ENCODE measurements at regions not wholly inside any gene's neighbourhood (a gene's known extent, or its start where the extent isn't known, plus 50 kb on each side); places are given as distances from the start of the nearest gene placed in this dataset.

DNA sequence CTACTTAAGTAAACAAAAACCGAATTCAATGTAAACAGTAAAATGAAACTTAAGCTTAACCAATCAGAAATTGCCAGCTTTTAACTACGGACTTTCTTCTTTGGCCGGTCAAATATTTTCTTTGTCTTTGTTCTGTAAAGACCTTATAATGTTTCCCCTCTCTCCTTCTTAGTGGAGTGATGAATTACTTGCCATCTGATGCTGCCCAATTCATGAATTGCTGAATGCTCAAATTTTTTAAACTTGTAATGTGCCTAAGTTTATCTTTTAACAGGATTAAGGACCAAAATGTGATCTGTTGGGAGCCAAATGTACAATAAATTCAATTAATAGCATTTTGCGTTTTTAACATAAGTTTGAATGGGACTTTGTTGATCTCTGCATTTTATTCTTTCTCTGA is 345.8 kb upstream of the CBLB start:
- DNase-seq: no peak

DNA sequence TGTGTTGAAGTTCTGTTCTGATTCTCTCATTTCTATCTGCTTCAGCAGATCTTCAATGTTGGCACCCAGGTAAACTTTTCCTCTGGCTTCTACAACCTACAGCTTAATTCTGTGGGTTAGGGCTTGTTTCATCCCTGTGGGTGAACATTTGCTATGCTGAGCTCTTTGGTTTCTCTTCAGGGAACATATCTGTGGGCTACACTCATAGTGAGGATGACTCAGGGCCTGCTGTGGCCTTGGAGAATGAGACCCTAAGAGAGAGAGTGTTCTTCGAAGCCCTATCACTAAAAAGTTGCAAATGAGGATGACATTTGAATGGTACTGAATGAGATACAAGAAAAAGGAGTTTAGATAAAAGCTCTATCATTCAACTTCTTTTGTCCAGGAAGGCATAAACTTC is 346.2 kb upstream of the CBLB start:
- no peak for DNase-seq

DNA sequence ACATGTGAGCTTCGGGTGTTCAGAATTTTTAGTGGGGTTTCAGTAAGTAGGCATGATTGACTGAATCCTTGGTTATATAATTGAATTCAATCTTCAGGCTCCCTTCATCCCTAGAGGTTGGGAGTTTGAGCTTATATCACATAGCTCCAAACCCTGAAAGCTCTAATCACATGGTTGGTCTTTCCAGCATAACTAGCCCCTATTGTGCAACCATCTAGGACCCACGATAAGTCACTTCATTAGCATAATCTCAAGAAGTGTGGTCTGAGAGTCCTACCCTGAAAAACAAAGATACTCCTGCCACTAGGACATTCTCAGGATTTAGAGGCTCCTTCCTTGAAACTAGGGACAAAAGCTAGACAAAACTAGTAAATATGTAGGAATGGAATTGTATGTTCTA is 348.9 kb upstream of the CBLB start:
- DNase-seq: no peak

DNA sequence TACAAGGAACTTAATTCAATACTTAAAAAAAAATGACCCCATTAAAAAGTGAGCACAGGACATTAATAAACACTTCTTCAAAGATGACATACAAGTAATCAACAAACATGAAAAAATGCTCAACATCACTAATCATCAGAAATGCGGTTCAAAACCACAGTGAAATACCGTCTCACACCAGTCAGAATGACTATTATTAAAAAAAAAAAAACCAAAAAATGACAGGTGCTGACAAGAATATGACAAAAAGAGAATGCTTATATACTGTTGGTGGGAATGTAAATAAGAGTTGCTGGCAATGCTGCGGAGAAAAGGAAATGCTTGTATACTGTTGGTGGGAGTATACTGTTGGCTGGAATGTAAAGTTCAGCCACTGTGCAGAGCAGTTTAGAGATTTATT is 358.3 kb upstream of the CBLB start:
- no peak for DNase-seq

DNA sequence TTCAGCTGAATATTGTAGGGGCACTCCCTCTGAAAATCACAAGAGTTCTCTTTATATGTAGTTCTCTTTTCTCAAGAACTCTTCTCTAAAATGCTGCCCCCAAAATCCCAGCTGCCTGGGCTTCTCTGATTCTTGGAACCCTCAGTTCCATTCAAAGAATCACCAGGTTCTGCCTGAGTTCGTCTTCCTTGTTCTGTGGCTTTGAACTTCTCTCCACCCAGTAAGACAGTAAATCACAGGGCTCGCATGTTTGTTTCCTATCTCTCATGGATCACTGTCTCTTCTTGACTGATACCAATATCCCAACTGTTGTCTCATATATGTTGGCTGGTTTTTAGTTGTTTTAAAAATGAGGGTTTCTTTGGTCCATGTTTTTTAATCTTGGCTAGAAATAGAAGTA is 359.5 kb upstream of the CBLB start:
- DNase-seq: no peak

DNA sequence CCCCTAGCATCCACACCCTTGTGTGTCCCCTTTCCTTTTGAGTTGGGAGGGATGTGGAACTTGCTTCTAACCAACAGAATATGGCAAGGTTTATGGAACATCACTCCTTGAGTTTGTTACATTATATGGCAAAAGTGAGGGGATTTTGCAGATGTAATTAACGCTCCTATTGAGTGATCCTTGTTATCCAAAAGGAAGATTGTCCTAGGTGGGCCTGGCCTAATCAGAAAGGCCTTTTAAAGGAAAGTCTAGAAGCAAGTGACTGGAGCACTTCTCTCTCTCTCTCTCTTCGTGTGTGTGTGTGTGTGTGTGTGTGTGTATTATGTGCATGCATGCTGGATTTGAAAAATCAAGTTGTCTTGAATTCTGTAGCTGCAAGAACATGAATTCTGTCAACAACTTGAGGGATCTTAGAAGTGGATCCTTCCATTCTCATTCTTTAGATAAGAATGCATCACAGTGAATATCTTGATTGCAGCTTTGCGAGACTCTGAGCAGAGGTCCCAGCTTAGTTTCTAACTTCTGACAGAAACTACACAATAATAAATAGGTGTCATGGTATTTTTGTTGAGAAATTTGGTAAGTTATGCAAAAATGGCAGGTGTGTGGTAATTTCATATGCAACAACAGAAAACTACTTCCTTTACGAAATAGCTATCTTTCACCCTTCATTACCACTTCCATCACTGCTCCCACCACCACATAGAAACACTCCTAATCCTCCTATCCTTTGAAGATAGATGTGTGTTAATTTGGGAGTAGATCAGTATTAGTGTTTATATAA is 360.9 kb upstream of the CBLB start:
- no peak for DNase-seq

DNA sequence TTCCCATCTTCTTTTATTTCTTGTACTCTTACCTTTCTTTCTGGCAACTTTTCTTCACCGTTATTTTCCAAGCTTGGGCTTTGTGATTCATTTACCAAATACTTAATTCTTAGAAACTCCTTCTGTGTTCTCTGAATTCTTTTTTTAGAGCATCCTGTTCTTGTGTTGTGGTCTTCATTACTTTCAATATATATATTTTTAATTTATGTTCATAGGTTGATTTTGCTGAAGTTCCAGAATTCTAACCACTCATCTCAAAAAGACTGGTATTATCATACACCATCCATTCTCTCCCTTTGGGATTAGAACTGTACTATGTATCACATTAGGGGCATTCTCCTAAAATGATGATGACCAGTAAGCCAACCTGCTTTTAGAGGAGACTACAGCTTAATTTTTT is 362.3 kb upstream of the CBLB start:
- no peak for DNase-seq

DNA sequence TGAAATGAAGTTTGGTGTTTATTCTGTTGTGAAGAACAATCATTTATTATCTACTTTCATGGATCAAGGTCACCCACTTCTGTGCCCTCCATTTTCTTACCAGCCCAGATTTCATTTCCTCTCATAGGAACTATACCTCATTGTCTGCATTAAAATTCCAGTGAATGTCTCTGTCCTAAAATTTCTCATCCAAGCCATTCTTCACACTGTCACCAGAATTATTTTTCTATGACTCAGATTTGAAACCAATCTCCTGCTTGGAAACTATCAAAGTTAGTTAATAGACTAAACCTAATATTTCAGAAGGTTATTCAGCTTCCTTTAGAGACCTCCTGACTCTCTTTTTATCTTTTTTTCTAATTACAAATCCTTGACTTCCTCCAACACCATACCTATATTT is 364.1 kb upstream of the CBLB start:
- no peak for DNase-seq

DNA sequence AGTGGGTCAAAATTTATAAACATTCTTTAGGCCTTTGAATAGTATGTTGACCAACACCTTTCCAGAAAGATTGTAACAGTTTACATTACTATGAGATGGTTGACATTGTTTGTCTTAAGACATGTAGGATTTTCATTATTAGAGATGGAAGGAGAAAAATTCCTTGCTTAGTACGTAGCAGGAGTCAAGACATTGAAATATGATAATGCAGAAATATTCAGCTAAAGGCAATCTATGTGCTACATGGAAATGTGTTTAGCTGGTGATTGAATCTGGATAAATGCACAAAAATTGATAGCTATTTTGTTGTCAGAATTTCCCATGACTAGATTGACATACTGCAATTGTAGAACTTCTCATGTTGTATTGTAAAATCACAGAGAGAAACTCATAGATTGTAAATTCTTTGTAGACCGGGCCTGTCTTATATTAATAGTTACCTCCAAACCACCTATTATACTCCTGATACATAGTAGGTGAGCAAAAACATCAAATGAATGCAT is 370.4 kb upstream of the CBLB start:
- DNase-seq: no peak

DNA sequence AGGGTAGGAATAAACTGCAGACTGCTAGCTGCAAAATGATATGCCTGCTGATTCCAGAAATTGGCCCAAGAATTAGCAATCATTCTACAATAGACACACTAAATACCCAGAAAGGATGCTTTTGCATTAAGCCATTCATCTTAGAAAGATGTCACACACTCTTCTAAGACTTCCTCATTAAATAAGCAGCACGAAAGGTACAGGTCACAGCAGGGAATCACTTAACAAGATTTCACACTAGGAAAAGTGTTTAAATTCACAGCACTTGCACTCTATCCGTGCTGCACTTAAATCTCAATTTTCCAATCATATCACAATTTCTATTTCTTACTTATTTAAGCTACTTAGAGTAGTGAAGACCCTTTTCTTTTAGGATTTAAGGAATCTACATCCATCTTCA is 372.8 kb upstream of the CBLB start:
- DNase-seq: no peak

DNA sequence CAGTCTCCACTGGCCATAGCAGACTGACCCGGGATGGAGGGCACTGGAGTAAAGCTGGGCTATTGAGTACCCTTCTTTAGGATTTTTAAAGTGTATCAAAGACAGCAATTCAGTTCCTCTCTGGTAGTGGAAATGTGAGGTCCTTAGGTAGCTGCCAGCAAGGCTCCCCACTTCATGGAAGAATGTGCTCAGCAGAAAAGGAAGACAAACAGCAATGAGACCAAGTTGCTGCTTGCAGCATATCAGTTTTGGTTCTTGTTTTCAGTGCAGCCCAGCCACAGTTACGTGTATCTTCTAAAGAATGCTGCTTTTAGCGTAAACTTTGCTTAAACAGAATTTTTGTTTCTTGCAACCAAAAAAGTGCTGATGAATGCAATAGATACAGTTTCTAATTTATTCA is 374.0 kb upstream of the CBLB start:
- no peak for DNase-seq

DNA sequence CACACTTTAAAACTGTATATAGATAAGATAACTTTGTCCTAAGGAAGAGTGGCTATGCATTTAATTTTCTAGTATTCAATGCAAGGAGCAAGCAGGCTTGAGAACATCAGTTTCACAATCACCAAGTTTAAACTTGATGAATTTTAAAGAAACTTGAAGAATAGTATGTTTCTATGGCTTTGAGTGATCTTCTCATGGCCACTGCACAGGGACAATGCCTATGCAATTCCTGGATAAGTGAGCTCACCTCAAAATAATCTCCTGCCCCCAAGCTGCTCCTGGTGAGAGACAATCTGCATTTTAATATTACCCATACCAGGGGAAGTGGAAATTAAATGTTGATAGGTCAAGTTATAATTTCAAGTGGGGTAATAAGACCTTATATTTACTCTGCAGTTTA is 376.6 kb upstream of the CBLB start:
- no peak for DNase-seq

DNA sequence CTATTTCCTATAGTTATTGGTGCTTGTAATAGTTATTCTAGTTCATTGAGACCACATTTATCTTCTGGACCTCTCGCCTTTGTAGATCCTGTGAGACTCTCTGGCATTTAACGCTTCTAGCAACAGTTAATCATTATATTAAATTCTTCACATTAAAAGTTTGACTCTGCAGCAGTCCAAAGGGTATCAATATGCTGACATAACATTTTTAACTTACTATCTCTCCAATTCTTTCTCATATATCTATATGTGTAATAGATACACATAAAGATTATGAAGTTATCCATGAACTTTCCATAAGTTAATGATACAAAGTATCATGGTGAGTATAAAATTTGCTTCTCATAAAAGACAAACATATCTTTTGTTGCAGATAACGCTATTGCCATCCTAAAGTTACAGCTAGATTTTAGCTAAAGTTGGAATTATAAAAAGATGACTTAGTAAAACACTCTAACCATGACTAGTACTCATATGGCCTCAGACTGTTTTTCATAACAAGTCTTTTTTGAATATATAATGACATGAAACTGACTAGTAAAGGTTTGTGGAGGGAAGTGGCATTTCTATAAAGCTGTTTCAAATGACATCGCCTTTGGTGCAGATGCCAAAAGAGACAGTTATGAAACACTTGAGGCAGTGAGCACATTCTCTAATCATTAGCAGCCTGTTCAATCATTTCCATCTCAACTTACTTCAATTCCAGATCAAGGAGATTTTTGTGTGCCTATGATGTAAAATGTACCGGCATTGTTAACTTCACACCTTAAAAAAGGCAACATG is 379.3 kb upstream of the CBLB start:
- no peak for DNase-seq

DNA sequence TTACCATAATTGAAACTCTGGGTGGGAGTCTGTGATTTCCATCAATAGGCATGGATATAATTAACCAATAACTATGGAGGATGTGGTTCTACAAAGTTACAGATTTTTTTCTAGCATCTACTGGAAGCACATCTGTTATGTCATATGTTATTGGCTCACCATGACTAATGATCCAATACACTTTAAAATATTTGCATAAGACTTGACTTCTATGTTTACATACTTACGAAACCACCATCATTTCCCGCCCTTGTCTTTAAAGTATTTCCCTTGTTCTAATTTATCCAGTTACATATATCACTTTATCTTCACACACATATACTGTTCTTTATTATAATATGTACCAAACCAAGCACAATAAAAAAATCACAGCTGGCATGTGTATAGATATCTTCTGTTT is 380.3 kb upstream of the CBLB start:
- DNase-seq: no peak

DNA sequence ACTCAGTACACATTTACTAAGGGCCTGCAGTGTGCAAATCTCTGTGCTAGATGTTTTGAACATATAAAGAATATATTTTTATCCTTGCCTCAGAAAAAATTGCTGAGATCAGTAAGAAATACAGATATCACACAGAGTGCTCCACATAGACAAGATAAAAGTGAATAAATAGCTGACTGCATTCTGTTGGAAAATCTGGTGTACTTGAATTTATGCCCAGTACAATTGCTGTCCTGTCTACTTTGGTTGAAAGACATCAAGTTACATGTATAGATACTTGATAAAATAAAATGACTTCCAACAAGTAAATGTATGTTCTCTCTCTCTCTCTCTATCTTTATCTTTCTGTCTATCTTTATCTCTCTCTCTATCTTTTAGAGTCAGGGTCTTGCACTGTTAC is 381.2 kb upstream of the CBLB start:
- DNase-seq: no peak

DNA sequence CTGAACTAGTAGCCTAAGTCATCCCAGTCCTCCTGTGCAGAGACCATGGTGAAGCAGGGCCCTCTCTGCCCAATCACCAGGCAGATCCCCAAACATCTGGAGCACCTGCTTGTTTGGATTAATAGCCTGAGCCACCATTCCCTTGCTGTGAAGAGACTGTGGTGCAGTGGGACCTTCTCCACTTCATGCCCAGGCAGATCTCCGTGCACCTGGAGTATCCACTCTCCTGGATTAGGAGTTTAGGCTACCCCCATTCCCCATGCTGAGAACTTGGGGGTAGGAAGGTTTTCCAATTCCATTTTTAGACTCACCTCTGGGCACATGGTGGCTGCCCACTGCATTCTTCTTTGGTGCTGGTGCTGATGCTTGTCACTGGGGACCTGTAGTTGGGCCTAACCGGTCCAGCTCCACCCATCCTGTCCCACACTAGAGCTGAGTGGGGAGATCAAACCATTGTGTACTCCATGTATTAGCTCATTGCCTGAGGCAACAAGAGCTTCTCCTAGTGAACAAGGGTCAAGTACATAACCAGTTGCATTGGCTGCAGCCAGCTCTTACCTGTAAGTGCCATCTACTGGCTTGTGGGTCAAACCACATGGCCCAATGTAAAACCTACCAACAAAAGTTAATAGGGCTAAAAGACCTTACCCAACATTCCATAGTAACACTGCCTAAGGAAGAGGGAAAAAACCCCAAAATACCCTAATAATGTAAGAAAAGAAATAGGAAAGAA is 382.5 kb upstream of the CBLB start:
- DNase-seq: no peak

DNA sequence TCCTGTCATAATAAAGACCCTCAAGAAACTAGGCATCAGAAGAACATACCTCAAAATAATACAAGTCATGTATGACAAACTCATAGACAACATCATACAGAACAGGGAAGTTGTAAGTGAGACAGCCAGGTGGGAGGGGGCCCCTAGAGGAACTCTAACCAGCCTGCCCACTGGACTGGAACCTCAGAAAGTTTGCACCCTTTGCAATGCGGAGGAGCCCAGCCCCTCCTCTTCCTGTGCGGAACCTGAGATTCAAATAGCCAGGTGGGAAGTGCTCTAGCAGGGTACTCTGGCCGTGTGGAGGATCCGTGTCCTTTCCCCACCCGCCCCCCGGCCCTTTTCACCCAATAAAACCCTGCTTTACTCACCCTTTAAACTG is 387.0 kb upstream of the CBLB start:
- DNase-seq: no peak

DNA sequence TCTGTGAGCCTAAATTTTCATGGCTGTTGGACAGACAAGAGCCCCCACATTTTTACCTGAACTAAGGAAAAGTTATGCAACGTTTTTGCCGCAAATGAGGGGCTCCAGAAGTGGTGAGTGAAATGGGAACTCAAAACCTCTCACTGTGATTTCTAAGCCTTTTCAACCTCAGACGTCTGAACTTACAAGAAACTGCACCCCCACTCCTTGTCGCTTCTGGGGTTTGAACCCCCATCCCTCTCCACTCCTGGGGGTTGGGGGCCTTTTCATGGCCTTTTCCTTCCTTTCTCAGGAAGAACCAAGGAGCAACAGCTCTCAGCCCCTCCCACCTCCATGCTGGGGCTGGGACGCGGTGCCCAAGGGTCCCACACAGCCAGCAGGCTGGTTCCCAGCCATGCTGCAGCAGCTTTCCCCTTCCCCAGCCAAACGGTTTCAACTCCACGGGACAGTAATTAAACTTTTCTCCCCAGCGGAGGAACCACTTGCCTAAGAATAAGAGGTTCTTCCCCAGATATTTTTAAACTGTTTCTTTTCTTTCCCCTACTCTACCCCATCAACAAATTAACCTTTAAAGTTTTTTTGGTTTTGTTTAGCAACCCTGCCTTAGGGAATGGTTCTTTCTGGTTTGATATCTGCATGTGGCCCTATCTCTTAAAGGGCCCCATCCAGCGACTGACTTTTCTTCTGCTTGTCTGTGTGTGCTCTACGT is 387.6 kb upstream of the CBLB start:
- no peak for DNase-seq

DNA sequence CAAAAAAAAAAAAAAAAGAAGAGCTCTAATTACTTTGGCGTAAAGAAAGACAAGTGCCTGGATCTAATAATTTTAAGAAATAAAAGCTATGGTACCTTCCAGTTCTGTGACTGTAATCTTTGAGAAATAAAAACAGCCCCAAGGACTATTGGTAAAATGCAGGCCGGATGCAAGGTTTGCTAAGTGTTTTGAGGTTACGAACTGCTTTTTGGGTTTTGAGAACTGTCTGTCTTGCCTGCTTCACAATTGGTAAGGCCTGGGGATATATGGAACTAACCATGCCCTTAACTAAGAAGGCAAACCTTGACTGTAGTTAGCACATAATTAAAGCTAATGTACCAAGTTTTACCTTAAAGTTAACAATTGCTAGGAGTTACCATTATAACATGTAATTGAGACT is 388.4 kb upstream of the CBLB start:
- no peak for DNase-seq

DNA sequence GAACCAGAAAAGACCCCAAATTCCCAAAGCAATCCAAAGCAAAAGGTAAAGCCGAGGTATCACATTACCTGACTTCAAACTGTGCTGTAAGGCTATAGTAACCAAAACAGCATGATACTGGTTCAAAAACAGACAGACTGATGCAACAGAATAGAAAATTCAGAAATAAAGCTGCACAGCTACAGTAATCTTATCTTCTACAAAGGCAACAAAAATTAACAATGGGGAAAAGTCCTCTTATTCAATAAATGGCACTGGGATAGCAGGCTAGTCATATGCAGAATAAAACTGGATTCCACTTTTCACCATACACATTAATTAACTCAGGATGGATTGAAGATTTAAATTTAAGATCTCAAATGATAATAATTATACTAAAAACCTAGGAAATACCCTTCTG is 392.6 kb upstream of the CBLB start:
- DNase-seq: no peak

DNA sequence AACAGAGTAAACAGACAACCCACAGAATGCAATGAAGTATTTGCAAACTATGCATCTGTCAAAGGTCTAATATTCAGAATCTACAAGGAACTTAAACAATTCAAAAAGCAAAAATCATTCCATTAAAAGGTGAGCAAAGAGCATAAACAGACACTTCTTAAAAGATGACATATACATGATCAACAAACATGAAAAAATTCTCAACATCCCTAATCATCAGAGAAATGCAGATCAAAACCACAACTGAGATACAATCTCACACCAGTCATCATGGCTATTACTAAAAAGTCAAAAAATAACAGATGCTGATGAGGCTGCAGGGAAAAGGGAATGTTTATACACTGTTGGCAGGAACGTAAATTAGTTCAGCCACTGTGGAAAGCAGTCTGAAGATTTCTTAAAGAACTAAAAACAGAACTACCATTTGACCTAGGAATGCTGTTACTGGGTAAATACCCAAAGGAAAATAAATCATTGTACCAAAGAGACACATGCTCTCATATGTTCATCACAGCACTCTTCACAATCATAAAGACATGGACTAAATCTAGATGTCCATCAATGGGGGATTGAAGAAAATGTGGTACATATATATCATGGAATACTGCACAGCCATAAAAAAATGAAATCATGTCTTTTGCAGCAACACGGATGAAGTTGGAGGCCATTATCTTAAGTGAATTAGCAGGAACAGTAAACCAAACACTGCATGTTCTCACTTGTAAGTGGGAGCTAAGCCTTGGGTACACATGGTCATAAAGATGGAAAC is 393.3 kb upstream of the CBLB start:
- no peak for DNase-seq
